GM13976 (cell line): ENCODE measurements at regions not wholly inside any gene's neighbourhood (a gene's known extent, or its start where the extent isn't known, plus 50 kb on each side); places are given as distances from the start of the nearest gene placed in this dataset.
A peak's percentile ranks its signal among the peaks of the same experiment; 100 is the strongest.

Experiments
- DNase-seq: peaks from one replicate; pipeline ENCODE4 v3.0.0; 2012; ENCODE audit warnings: low spot score
- CTCF ChIP-seq: IDR thresholded peaks from 2 replicates; pipeline ENCODE4 v1.5.1; 2012; ENCODE audit warnings: borderline replicate concordance, mild to moderate bottlenecking; ENCODE audit not compliant: insufficient read depth; ENCODE audit errors: extremely low read depth, missing control alignments, control extremely low read depth
- in situ Hi-C: fragments of 300-500 bp; cut with MboI; formaldehyde crosslinking; loops from one replicate; pipeline ENCODE4 v1.12.0; 2022; ENCODE audit warnings: low sequenced_read_pairs, mixed read lengths, inconsistent platforms; ENCODE audit not compliant: unreplicated experiment

DNA sequence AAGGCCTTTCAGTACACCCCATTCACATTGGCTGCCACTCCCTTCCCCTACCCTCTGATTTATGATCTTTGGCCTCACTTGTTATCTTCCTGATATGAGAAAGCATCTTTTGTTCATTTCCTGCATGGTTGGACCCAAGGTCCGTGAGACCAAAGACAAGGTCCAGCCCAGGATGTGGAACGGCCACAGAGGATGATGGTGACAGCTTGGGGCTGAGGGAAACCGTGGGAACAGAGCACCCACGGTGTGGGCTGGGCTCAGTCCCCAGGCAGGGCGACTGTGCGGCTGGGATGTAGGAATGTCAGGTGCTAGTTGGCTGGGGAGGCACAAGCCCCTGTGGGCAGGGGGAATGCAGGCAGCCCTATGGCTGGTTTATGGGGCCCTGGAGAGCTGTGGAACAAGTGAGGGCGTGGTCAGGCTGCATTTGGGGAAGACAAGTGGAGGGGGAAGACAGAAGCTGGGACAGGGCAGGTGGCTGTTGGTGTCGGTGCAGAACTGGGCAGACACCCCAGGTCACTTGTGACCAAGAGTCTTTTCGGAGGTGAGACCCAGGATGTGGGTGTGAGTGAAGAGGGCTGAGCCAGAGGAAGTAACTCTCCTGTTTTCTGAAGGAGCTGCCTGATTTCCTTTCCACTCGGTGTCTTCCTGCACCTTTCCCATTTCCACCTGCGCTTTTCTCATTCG is 51.7 kb upstream of the IGFBP3 start:
- in situ Hi-C loops, result no loop called here
- no peak for TF ChIP-seq CTCF
- DNase-seq, result peak; percentile 21

DNA sequence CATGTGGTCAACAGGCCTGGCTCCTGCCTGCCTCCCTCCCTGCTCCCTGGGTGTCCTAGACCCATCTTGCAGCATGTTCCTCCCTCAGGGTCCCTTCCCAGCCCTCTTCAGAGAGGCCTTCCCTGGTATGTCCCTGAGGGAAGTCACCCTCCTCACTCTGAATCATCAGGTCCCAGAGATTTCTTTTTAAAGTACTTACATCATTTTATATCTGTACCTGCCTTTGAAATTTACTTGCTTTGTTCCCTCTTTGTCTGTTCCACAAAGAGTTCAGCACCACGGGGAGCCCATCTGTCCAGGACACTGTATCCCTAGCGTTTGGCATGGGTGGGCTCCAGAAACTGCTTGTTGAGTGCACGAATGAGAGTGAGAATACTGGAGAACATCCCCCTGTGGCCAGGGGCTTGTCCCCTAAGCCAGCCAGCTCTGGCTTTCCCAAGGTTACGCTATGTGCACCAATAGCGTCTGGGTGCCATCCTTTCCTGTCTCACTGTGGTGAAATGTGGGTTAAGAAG is 50.6 kb upstream of the IGFBP3 start:
- no peak for DNase-seq
- no peak for TF ChIP-seq CTCF
- in situ Hi-C loops, result no loop called here

DNA sequence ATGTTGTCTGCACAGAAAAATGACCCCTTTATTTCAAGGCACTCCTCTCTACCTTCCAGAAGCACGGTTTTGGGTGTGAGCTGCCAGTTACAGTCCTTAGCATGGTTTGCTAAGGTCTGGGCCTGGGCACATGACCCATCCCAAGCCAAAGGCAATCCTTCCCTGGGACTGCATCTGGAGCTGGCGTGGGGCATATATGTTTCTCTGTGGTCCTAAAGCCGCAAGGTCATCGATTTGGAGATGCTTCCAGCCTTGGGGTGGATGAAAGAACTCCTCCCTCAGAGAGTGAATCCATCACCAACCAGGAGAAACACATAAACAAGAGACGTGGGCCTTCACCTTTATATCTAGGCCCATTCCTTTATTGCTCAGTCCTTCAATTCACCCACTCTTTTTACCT is 50.1 kb upstream of the IGFBP3 start:
- TF ChIP-seq CTCF, result no peak

More for the DNA sequence above, 50.1 kb upstream of the IGFBP3 start:
- DNase-seq, result no peak
- in situ Hi-C loops, result no loop called here
